Mucosa of gallbladder (tissue), 1 donor: ENCODE measurements at regions not wholly inside any gene's neighbourhood (a gene's known extent, or its start where the extent isn't known, plus 50 kb on each side); places are given as distances from the start of the nearest gene placed in this dataset.
"Not testable (repeated sequence)": the region's sequence is repeated elsewhere in the genome, so short reads cannot be mapped to it uniquely, and the experiment has no call there.

ENCODE experiments used
- DNase-seq: peaks from one replicate; pipeline ENCODE4 v3.0.0-alpha.2; 2020; ENCODE audit warnings: low spot score
- donor health status: DM: no; HTN: no; CAD: no.

GRCh38 chr12:82529101-82529500 lies 157.6 kb upstream of the TMTC2 start:
- DNase-seq: no peak

GRCh38 chr12:82529954-82530353 lies 156.8 kb upstream of the TMTC2 start:
- no peak for DNase-seq

GRCh38 chr12:82530394-82530793 lies 156.3 kb upstream of the TMTC2 start:
- no peak for DNase-seq

GRCh38 chr12:82533341-82533740 lies 153.4 kb upstream of the TMTC2 start:
- DNase-seq: no peak

GRCh38 chr12:82537436-82537835 lies 149.3 kb upstream of the TMTC2 start:
- no peak for DNase-seq

- DNase-seq: no peak
Observed at GRCh38 chr12:82554529-82554928, 132.2 kb upstream of the TMTC2 start.

GRCh38 chr12:82555699-82556098 lies 131.0 kb upstream of the TMTC2 start:
- no peak for DNase-seq

GRCh38 chr12:82565966-82566365 lies 120.7 kb upstream of the TMTC2 start:
- no peak for DNase-seq

- DNase-seq: no peak
Observed at GRCh38 chr12:82567688-82568087, 119.0 kb upstream of the TMTC2 start.

GRCh38 chr12:82574191-82574590 lies 112.5 kb upstream of the TMTC2 start:
- no peak for DNase-seq

DNA sequence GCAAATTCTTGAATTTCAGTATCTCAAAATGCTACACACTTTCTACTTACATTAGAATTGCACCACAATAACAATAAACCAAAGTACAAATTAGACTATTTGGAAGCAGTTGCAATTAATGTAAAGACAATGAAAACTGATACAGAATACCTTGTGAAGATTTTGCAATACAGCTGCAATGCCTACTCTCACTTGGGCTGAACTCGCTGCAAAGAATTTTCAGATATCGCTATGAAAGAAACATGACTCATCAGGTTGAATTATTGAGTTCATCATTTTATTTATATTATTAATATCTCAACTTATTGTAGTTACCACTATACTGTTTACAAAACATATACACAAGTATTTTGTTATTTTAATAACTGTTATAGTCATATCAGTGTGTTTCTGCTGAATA lies 108.0 kb upstream of the TMTC2 start:
- DNase-seq: no peak

- DNase-seq: no peak
Observed at GRCh38 chr12:82583756-82584155, 103.0 kb upstream of the TMTC2 start.

DNA sequence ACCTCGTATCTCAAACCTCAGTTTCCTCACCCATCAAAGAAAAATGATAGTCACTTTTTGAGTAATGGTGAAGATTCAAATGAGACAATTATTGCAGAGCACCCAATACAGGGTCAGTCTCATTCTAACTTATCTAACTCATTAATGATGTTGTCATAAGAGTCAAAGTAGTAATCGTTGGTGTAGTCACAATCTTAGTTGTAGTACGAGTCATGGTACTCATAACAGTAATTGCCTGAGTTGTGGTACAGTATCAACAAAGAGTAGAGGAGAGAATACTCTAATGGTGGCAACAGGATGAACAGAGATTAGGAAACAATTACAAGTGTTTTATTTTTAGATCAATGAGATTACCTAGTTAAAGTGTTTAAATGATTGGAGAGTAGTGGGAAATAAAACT lies 93.6 kb upstream of the TMTC2 start:
- no peak for DNase-seq

GRCh38 chr12:82593901-82594396 lies 92.8 kb upstream of the TMTC2 start:
- DNase-seq: no peak

- no peak for DNase-seq
Observed at GRCh38 chr12:82595941-82596340, 90.8 kb upstream of the TMTC2 start.

- no peak for DNase-seq
Observed at GRCh38 chr12:82596483-82596882, 90.2 kb upstream of the TMTC2 start.

- no peak for DNase-seq
Observed at GRCh38 chr12:82600379-82600778, 86.3 kb upstream of the TMTC2 start.

DNA sequence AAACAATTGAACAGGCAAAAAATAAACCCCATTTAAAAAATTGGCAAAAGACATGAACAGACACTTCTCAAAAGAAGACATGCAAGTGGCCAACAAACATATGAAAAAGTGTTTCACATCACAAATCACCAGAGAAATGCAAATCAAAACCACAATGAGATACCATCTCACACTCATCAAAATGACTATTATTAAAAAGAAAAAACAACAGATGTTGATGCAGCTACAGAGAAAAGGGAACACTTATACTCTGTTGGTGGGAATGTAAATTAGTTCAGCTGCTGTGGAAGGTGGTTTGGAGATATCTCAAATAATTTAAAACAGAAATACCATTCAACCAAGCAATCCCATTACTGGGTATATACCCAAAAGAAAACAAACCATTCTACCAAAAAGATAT lies 83.1 kb upstream of the TMTC2 start:
- DNase-seq: not testable (repeated sequence)

GRCh38 chr12:82605115-82605514 lies 81.6 kb upstream of the TMTC2 start:
- DNase-seq: no peak

DNA sequence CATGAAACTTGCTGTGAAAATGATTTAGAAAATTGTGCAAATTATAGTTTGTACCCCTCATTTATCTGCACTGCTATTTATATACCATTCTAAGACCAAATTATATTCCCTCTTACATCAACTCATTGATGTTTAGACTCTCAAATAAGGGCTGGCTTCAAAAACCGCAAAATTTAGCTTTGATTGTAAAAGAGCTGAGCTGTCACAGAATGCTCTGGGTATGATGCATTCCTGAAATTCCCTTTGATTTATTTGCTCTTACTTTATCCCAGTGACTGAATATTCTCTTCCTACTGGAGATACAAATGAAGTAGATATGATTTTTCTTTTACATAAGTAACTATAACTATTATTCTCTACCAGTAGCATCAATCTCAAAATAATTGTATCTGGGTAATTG lies 78.0 kb upstream of the TMTC2 start:
- no peak for DNase-seq

DNA sequence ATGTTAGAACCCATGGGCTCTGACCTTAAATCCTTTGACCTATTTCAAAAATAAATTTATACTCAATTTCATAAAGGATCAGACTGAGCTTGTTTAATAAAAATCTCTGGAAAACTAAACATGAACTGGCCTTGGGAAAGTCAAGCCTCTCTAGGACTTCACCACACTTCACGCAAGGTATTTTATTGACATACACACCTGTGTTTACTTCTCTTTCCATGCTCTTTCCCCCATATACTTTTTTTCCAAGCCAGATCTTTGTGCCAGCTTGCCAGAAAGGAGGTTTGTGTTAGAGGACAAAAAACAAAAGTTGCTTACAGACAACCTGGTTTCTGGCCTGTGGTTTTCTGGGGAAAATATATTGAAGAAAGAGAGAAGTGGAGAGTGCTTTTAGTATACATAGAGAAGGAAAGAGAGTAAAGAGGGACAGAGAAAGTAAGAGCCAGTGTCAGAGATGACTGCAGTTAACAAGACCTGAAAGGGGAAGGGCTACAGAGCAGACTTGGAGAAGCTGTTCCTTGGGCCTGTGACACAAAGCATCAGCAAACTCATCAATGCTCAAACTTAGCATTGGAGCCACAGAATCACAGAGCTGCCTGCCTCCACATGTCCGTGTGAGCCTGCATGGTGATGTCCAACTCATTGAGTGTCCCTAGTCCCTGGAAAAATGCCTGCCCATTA lies 77.3 kb upstream of the TMTC2 start:
- no peak for DNase-seq

GRCh38 chr12:82619644-82620043 lies 67.1 kb upstream of the TMTC2 start:
- no peak for DNase-seq

DNA sequence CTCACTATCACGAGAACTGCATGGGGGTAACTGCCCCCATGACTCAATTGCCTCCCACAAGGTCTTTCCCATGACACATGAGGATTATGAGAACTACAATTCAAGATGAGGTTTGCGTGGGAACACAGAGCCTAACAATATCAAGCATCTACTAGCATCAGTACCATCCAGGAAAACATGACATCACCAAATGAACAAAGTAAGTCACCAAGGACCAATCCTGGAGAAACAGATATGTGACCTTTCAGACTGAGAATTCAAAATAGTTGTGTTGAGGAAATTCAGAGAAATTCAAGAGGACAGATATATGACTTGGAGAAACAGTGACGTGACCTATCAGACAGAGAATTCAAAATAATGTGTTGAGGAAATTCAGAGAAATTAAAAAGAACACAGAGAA lies 65.8 kb upstream of the TMTC2 start:
- DNase-seq: no peak

- no peak for DNase-seq
Observed at GRCh38 chr12:82625523-82625922, 61.2 kb upstream of the TMTC2 start.
